ENCODE measurements at regions not wholly inside any gene's neighbourhood (a gene's known extent, or its start where the extent isn't known, plus 50 kb on each side); places are given as distances from the start of the nearest gene placed in this dataset.
"Not testable (repeated sequence)": the region's sequence is repeated elsewhere in the genome, so short reads cannot be mapped to it uniquely, and the experiment has no call there.

DNA sequence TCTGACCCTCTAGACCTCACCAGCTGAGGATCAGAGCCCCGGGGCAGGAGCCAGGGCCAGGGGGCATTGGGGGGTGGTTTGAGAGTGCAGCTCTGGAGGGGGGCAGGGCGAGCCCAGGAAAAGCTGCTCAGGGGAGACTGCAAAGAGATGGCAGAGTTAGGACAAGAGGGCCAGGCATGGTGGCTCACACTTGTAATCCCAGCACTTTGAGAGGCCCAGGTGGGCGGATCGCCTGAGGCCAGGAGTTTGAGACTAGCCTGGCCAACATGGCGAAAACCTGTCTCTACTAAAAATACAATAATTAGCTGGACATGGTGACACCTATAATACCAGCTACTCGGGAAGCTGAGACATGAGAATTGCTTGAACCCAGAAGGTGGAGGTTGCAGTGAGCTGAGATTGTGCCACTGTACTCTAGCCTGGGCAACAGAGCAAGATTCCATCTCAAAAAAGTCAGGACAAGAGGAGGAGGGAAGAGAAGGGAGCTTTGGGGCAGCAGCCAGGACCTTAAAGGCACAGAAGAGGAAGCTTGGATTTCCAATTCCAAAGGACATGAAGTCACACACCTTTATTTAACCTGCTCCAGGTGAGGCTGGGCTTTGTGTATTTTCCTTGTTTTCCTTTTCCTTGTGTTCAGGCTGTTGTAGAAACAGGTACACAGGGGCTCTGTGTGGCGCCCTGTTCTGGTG is 180.5 kb upstream of the OSBPL11 start:
- not testable (repeated sequence) for TF ChIP-seq BRD4 (IDR thresholded peaks at IDR 0.05); POLR2AphosphoS5 (IDR thresholded peaks at IDR 0.05; ENCODE audit: control insufficient read depth, insufficient read depth, low read depth, low read length); ELF4 (CRISPR knock-in tag; IDR thresholded peaks at IDR 0.05); PHF8 (IDR thresholded peaks at IDR 0.05; ENCODE audit: borderline replicate concordance, low read length); GTF2E2 (tag; IDR thresholded peaks at IDR 0.05); SMC3 (conservative IDR thresholded peaks at IDR 0.05; ENCODE audit: insufficient read depth, low read depth, low read length); PTBP1 (IDR thresholded peaks at IDR 0.05; ENCODE audit: low read depth, low read length)
- TF ChIP-seq, protein P1, sequence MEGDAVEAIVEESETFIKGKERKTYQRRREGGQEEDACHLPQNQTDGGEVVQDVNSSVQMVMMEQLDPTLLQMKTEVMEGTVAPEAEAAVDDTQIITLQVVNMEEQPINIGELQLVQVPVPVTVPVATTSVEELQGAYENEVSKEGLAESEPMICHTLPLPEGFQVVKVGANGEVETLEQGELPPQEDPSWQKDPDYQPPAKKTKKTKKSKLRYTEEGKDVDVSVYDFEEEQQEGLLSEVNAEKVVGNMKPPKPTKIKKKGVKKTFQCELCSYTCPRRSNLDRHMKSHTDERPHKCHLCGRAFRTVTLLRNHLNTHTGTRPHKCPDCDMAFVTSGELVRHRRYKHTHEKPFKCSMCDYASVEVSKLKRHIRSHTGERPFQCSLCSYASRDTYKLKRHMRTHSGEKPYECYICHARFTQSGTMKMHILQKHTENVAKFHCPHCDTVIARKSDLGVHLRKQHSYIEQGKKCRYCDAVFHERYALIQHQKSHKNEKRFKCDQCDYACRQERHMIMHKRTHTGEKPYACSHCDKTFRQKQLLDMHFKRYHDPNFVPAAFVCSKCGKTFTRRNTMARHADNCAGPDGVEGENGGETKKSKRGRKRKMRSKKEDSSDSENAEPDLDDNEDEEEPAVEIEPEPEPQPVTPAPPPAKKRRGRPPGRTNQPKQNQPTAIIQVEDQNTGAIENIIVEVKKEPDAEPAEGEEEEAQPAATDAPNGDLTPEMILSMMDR (IDR thresholded peaks at IDR 0.05 in 2 of 3, conservative IDR thresholded peaks at IDR 0.05 in 1 of 3; ENCODE audit: insufficient read depth in 2 of 3, low read depth in 1 of 3, low read length in 3 of 3): not testable (repeated sequence)
- TF ChIP-seq, protein P2, sequence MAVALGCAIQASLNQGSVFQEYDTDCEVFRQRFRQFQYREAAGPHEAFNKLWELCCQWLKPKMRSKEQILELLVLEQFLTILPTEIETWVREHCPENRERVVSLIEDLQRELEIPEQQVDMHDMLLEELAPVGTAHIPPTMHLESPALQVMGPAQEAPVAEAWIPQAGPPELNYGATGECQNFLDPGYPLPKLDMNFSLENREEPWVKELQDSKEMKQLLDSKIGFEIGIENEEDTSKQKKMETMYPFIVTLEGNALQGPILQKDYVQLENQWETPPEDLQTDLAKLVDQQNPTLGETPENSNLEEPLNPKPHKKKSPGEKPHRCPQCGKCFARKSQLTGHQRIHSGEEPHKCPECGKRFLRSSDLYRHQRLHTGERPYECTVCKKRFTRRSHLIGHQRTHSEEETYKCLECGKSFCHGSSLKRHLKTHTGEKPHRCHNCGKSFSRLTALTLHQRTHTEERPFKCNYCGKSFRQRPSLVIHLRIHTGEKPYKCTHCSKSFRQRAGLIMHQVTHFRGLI (CRISPR knock-in tag; IDR thresholded peaks at IDR 0.05): not testable (repeated sequence)

Data from K562 (cell line).